ENCODE measurements at regions not wholly inside any gene's neighbourhood (a gene's known extent, or its start where the extent isn't known, plus 50 kb on each side); places are given as distances from the start of the nearest gene placed in this dataset.

DNA sequence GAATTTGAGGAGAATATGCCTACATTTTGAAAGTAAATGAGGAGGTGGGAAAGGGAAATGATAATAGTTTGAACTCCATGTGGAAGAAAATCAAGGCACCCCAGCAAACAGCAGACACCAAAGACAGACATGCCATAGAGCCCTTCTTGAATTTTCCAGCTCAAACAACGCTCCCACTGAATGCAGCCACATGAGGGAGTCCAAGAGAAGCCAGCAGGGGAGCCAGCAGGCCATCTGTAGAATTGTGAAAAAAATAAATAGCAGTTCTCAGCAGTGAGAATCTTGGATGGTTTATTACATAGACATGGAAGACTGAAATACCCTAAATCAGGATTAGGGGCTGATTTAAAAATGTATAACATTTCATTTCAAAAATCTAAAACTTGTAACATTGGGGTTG is 1567.3 kb upstream of the LRRTM3 start:
- peak; percentile 2 for DNase-seq (ENCODE audit: low spot score)
- no peak for TF ChIP-seq CTCF (IDR thresholded peaks at IDR 0.05; ENCODE audit: extremely low read depth, missing control alignments)

- no peak for DNase-seq (ENCODE audit: low spot score)
- TF ChIP-seq CTCF (IDR thresholded peaks at IDR 0.05; ENCODE audit: extremely low read depth, missing control alignments): no peak
Measured at GRCh38 chr10:65360497-65360896, 1565.3 kb upstream of the LRRTM3 start.

DNA sequence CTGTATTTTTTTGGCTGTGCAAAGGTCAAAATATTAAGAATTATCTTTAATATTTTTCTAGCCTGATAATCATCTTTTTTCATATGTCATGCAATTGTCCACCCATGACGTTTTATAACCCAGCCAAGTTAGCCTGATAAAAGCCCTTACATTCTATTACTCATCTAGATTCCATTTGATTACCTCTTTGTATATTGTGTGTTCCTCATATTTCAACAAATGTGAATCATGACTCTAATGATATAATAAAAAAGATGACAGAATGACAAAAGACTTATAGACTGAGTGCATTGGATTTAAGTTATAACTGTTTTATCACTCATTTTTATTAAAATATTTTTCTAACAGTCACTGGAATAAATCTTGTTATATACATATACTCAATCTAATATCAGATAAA is 1560.0 kb upstream of the LRRTM3 start:
- no peak for DNase-seq (ENCODE audit: low spot score)
- TF ChIP-seq CTCF (IDR thresholded peaks at IDR 0.05; ENCODE audit: extremely low read depth, missing control alignments): no peak

- TF ChIP-seq CTCF (IDR thresholded peaks at IDR 0.05; ENCODE audit: extremely low read depth, missing control alignments): no peak
- no peak for DNase-seq (ENCODE audit: low spot score)
Measured at GRCh38 chr10:65367706-65368105, 1558.1 kb upstream of the LRRTM3 start.

DNA sequence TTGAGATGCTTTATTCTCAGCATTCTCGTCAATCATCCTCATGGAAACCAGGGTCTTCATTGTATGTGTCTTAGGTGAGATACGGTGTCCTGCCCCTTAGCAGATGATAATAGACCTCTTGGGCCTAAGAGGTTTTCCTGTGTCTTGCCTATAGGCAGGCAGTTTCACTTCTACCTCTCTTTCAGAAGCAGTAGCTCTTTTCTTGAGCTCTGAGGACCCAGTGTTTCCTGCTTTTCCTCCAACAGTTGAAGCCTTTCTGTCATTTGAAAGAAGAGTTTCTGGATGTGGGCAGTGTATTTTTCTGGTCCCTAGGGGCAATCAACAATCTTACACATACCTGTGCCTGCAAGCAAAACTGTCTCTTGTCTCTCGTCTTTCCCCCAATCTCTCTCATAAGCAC is 1550.3 kb upstream of the LRRTM3 start:
- DNase-seq (ENCODE audit: low spot score): no peak
- TF ChIP-seq CTCF (IDR thresholded peaks at IDR 0.05; ENCODE audit: extremely low read depth, missing control alignments): no peak

DNA sequence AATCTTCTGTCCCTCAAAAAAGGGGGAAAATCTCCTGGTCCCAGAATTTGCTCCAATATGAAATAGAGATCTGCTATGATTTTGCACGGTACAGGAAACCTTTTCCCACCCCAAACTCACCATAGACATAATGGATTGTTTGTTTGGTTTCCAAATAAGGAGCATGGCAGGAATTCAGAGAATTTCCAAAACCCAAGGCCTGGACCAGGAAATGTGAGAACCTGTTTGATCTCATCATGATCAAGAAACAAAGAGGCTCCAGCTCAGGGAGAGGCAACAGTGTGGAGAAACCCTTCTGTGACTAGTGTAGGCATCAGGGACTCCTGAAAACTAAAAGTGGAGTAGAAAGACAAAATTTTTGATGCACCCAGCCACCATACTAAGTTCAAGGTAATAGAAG is 1548.1 kb upstream of the LRRTM3 start:
- no peak for DNase-seq (ENCODE audit: low spot score)
- TF ChIP-seq CTCF (IDR thresholded peaks at IDR 0.05; ENCODE audit: extremely low read depth, missing control alignments): no peak

- TF ChIP-seq CTCF (IDR thresholded peaks at IDR 0.05; ENCODE audit: extremely low read depth, missing control alignments): no peak
- no peak for DNase-seq (ENCODE audit: low spot score)
Measured at GRCh38 chr10:65394502-65395297, 1531.1 kb upstream of the LRRTM3 start.

Measured in GM20000 (cell line).